HK-2 (cell line): ENCODE measurements at regions not wholly inside any gene's neighbourhood (a gene's known extent, or its start where the extent isn't known, plus 50 kb on each side); places are given as distances from the start of the nearest gene placed in this dataset.
A peak's percentile ranks its signal among the peaks of the same experiment; 100 is the strongest.
"Not testable (repeated sequence)": the region's sequence is repeated elsewhere in the genome, so short reads cannot be mapped to it uniquely, and the experiment has no call there.

Experiments used
- DNase-seq: peaks from one replicate; pipeline ENCODE4 v3.0.0-alpha.2; 2018; ENCODE audit not compliant: unreplicated experiment

- no peak for DNase-seq
Observed at GRCh38 chr12:107495604-107496003, 190.0 kb upstream of the PWP1 start.

- DNase-seq = no peak
Observed at GRCh38 chr12:107497231-107497630, 188.4 kb upstream of the PWP1 start.

- DNase-seq = no peak
Observed at GRCh38 chr12:107500307-107500706, 185.3 kb upstream of the PWP1 start.

DNA sequence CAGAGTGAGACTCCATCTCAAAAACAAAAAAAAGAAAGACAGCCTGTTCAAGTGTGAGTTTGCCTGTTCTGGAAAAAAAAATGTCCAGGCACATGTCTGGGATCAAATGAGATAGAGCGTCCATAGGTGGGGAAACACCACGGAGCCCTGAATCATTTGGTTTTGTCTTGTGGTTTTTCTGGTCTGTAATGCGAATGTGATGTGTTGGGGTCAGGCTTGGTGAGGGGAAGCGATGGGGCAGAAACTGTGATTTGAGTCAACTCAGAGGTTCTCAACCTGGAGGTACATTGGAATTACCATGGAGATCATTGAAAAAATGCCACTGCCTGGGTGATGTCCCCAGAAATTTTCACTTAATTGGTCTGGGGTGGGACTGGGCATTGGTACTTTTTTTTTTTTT, 183.9 kb upstream of the PWP1 start:
- DNase-seq = peak; percentile 14

DNA sequence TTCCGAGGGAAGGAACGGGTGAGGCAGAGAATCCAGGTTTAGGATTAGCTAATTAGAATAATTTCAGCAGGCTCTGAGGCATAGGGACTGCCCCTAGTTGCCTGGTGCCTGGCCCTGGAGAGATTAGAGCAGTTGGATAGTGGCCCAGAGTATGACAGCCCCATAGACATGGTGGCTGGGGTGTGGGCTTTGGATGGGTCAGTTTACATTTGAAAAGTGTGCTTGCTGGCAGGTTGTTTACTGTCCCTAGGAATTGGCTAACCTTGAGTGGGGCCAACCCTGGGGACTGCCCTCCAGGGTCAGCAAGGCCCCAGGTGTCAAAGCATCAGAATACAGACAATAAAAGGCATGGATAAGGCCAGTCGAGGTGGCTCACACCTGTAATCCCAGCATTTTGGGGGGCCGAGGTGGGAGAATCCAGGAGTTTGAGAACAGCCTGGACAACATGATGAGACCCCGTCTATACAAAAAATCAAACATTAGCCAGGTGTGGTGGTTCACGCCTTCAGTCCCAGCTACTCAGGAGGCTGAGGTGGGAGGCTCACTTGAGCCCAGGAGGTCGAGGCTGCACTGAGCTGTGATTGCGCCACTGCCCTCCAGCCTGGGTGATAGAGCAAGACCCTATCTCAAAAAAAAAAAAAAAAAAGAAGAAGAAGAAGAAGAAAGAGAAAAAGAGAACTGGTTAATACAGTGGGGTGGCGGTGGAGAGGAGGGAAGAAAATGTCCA, 182.3 kb upstream of the PWP1 start:
- no peak for DNase-seq

- no peak for DNase-seq
Observed at GRCh38 chr12:107503887-107504885, 181.4 kb upstream of the PWP1 start.

- DNase-seq = no peak
Observed at GRCh38 chr12:107509421-107509820, 176.2 kb upstream of the PWP1 start.

GRCh38 chr12:107510211-107510610, 175.4 kb upstream of the PWP1 start:
- DNase-seq = no peak

DNA sequence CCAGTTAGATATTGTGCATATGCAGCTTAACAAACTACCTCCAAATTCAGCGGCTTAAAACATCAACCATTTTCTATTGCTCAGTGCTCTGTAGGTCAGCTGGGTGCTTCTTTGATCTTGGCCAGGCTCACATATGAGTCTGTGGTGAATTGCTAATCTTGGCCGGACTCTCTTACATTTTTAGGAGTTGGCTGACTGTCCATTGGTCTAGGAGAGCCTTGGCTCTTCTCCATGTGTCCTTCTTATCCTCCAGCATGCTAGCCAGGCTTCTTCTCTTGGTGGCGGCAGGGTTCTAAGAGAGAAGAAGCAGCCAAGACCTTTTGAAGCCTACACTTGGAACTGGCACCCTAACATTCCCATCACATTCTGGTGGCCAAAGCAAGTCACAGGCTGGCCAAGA, 174.3 kb upstream of the PWP1 start:
- DNase-seq = no peak

- no peak for DNase-seq
Observed at GRCh38 chr12:107512391-107512790, 173.2 kb upstream of the PWP1 start.

DNA sequence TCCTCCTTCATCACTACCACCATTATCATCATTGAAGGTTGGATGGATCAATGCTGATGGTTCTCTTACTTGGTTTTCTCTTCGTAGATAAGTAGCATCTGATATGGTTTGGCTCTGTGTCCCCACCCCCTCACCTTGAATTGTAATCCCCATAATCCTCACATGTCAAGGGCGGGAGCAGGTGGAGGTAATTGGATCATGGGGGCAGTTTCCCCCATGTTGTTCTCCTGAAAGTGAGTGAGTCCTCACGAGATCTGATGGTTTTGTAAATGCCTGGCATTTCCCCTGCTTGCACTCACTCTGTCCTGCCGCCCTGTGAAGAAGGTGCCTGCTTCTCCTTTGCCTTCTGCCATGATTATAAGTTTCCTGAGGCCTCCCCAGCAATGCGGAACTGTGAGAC, 172.4 kb upstream of the PWP1 start:
- DNase-seq = no peak

DNA sequence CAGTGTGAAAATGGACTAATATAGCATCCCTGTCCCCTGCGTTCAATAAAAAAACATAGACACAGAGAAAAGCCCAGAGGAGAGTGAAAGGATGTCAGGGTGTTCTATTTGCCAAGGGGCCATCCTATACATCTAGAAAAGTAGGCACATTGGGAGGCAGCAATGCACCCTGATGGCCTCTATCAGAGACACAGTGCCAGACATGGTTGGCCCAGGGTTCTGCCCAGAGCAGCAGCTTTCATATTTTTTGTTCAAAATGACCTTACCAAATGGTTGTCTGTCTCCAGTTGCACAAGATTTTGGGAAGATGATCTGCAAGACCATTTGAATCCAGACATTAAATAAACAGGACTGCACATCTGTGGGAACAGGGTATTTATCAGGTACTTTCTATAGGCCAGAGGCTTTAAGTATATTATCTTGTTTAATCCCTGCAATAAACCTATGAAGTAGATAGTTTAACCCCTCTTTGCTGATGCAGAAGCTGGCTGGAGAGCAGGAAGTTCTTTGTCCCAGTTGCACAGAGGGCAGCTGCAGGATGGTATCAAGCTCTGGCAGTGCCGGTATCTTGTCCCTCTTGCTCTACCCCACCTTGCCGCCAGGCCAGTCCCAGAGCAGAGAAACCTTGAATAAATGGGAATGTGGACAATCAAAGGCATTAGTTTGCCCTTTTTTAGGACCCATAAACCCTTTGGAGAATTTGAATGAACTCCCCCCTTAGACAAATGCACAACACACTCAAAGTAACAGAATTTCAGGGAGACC, 171.8 kb upstream of the PWP1 start:
- no peak for DNase-seq

DNA sequence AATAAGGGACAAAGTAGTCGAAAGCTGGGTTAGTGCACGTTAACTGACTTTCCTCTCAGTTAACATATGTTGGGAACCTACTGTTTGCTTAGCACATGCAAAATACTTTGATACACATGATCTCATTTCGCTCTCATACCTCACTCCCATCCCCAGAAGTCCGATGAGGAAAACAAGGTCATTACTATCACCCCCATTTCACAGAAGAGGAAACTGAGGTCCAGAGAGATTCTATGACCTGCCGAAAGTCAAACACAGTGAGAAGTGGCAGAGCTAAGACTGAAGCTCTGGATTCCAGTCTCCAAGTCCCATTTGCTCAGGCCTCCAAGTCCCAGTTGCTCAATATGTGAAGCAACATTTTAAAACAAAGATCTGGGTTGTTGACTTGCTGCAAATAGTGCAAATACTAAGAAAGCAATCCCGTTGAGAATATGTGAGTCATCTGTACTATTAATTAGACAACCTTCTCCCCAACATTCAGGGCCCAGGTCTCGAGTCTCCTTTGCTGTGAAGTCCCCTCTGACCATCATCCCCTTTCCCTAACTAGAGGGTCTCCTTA, 170.6 kb upstream of the PWP1 start:
- no peak for DNase-seq

GRCh38 chr12:107515446-107515958, 170.1 kb upstream of the PWP1 start:
- peak; percentile 82 for DNase-seq

- DNase-seq = not testable (repeated sequence)
Observed at GRCh38 chr12:107517816-107518215, 167.8 kb upstream of the PWP1 start.

- DNase-seq = no peak
Observed at GRCh38 chr12:107518868-107519267, 166.7 kb upstream of the PWP1 start.

DNA sequence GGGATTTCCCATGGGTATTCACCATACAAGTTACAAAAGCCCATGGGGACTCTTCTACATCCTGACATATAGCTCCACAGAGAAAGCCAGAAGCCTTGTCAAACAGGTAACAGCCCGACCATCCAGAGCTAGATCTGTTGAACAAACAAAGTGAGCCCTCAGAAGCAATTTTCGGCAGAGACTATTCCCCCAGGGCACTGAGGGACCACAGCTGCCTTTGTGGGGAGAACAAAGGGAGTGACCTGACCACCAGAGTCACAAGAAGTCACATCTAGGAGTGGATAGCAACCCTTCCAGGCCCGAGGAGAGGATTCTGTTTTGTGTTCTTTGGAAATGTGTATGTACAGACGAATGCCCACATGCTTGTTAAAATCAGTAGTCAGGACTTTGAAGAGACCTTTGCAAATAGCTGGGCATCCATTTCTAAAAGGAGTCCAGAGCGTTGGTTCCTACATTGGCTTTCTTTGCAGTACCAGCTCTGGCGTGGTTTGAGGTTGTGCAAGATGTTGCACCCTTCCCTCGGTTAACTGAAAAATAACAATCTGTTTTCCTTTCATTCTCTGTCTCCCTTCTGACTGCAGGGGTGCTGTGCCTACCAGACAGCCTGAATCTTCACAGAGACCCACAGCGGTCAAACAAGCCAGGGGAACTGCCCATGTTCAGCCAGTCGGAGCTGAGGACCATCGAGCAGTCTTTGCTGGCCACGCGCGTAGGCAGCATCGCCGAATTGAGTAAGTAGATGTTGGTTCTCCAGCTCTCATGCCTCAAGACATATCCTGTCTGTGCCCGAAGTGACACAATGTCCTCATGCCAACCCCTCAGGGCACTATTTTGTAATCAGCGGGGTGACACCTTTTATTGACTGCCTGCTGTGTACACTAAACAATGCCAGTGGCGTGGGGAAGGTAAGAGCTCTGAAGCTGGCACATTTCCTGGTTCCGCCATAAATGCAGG, 165.4 kb upstream of the PWP1 start:
- no peak for DNase-seq

- no peak for DNase-seq
Observed at GRCh38 chr12:107521826-107522355, 163.7 kb upstream of the PWP1 start.

DNA sequence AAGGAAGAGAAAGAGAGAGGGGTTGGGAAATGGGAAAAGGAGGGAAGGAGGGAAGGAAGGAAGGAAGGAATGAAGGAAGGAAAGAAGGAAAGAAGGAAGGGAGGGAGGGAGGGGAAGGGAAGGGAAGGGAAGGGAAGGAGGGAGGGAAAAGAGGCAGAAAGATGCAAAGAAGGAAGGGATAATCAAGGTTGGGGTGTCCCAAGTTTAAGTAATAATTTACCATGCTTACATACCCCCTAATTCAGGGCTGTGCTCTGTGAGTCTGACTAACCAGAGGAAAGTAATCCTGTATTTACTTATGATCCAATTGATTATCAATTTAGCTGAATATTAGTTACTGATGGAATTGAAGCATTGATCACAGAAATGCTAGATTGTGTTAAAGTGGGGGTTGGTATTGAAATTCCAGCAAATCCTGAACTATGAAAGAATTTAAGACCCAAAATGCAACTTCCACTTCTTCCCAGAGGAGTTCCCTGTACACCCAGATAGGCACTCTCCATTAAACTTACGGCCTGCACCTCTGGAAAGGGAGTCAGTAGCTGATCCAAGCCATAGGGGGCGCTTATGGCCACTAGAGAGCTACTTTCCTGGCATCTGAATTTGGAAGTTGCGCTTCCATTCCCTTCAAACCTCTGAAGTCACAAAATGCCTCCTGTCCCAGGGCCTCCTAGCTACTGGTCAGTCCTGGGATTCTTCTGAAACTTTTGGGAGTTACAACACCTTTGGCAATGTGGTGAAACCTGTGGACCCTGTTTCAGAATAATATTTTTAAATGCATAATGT, 162.7 kb upstream of the PWP1 start:
- no peak for DNase-seq
